ENCODE measurements at regions not wholly inside any gene's neighbourhood (a gene's known extent, or its start where the extent isn't known, plus 50 kb on each side); places are given as distances from the start of the nearest gene placed in this dataset.
"Not testable (repeated sequence)": the region's sequence is repeated elsewhere in the genome, so short reads cannot be mapped to it uniquely, and the experiment has no call there.

DNA sequence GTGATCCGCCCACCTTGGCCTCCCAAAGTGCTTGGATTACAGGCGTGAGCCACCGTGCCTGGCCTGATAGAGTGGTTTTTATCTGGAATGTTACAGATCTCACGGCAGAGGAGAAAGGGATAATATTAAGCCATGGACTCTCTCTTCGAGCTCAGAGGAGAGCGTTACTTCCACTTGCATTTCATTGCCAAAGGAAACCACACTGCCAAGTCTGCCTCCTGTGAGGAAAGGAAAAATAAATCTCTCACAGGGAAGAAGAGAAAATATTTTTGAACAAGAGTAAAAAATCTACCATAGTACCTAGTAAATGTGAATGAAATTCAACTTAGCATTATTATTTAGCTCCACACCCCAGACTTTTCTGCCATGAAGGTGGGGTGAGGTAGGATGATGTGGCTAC, 319.2 kb upstream of the PRICKLE1 start:
- CTCF ChIA-PET, result no interaction called here
- POLR2A ChIA-PET (ENCODE audit: unreplicated experiment), result no interaction called here

GRCh38 chr12:42906801-42907200, 317.3 kb upstream of the PRICKLE1 start:
- ATAC-seq; POLR2A ChIA-PET (ENCODE audit: unreplicated experiment); intact Hi-C loops (cut with micrococcal nuclease); H3K27ac ChIP-seq (ENCODE audit: low read length); BruUV-seq (replicated peaks); H3F3A ChIP-seq (ENCODE audit: low read length, unreplicated experiment); H3K79me2 ChIP-seq (ENCODE audit: low read length); H4K20me1 ChIP-seq (ENCODE audit: low read length); H3K36me3 ChIP-seq (ENCODE audit: low read depth, low read length); H3K27me3 ChIP-seq (ENCODE audit: low read length); H3K4me2 ChIP-seq (ENCODE audit: low read length); H2AFZ ChIP-seq (ENCODE audit: low read length); H3K9me3 ChIP-seq (ENCODE audit: low read length); DNase-seq; H3K9ac ChIP-seq (ENCODE audit: low read length); H3K4me3 ChIP-seq (ENCODE audit: low read length); H3K4me1 ChIP-seq (ENCODE audit: insufficient read depth, low read length); H3K9me2 ChIP-seq (replicated peaks; ENCODE audit: low read length); CTCF ChIA-PET: not testable (repeated sequence)

More for the DNA sequence above, 319.2 kb upstream of the PRICKLE1 start:
- no peaks in the 10 kb centered on the region for H3K27me3 ChIP-seq (ENCODE audit: low read length)
- no peaks in the 10 kb centered on the region for H3K9me3 ChIP-seq (ENCODE audit: low read length)
- H3F3A ChIP-seq (ENCODE audit: low read length, unreplicated experiment), result no peaks in the 10 kb centered on the region
- TF ChIP-seq EZH2 (IDR thresholded peaks at IDR 0.05; ENCODE audit: low read length, unreplicated experiment) (no peak), EZH2phosphoT487 (IDR thresholded peaks at IDR 0.05; ENCODE audit: borderline replicate concordance, low read length) (no peak), CTCF (conservative IDR thresholded peaks at IDR 0.05; ENCODE audit: low read depth, low read length) (no peak)
- H3K4me2 ChIP-seq (ENCODE audit: low read length), result no peak overlapping the region
- no peaks in the 10 kb centered on the region for H3K36me3 ChIP-seq (ENCODE audit: low read depth, low read length)
- H4K20me1 ChIP-seq (ENCODE audit: low read length), result no peaks in the 10 kb centered on the region
- H3K9ac ChIP-seq (ENCODE audit: low read length), result no peak overlapping the region
- DNase-seq (no peak), ATAC-seq (no peak)
- 0 out of 2 replicates have a peak, but pooled peaks cover 6% of the 10 kb centered on the region for H3K4me1 ChIP-seq (ENCODE audit: insufficient read depth, low read length)
- no peak overlapping the region for H3K27ac ChIP-seq (ENCODE audit: low read length)
- H3K4me3 ChIP-seq (ENCODE audit: low read length), result no peak overlapping the region
- H3K9me2 ChIP-seq (replicated peaks; ENCODE audit: low read length), result no peaks in the 10 kb centered on the region
- no peak overlapping the region for H2AFZ ChIP-seq (ENCODE audit: low read length)
- H3K79me2 ChIP-seq (ENCODE audit: low read length), result no peaks in the 10 kb centered on the region
- intact Hi-C loops (cut with micrococcal nuclease), result no loop called here
- BruUV-seq (replicated peaks), result no TSS peak

DNA sequence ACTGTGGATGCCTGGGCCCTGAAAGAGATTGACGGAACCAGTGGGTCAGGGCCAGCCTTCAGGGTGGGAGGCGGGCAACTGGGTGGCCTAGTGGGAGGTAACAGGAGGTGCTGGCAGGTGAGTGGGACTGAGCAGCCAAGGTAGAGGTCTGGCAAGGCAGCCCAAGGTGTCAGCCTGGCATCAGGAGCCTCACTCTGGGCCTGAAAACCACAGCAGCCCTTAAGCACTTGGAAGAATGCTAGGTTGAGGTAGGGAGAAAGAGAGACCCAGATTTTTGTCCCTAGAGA, 315.8 kb upstream of the PRICKLE1 start:
- Histone ChIP-seq H3K4me3 (ENCODE audit: low read length) (no peak overlapping the region), H3K36me3 (ENCODE audit: low read depth, low read length) (no peaks in the 10 kb centered on the region), H3F3A (ENCODE audit: low read length, unreplicated experiment) (no peaks in the 10 kb centered on the region), H3K4me1 (ENCODE audit: insufficient read depth, low read length) (0 out of 2 replicates have a peak, but pooled peaks cover 4% of the 10 kb centered on the region), H3K4me2 (ENCODE audit: low read length) (no peak overlapping the region), H4K20me1 (ENCODE audit: low read length) (no peaks in the 10 kb centered on the region), H3K9ac (ENCODE audit: low read length) (no peak overlapping the region), H3K27me3 (ENCODE audit: low read length) (no peaks in the 10 kb centered on the region), H3K9me2 (replicated peaks; ENCODE audit: low read length) (no peaks in the 10 kb centered on the region), H2AFZ (ENCODE audit: low read length) (no peak overlapping the region), H3K27ac (ENCODE audit: low read length) (no peak overlapping the region), H3K9me3 (ENCODE audit: low read length) (no peaks in the 10 kb centered on the region), H3K79me2 (ENCODE audit: low read length) (no peaks in the 10 kb centered on the region)
- TF ChIP-seq CTCF (conservative IDR thresholded peaks at IDR 0.05; ENCODE audit: low read depth, low read length) (no peak), EZH2 (IDR thresholded peaks at IDR 0.05; ENCODE audit: low read length, unreplicated experiment) (no peak), EZH2phosphoT487 (IDR thresholded peaks at IDR 0.05; ENCODE audit: borderline replicate concordance, low read length) (no peak)
- no TSS peak for BruUV-seq (replicated peaks)
- ATAC-seq (no peak), DNase-seq (no peak)
- CTCF ChIA-PET, result no interaction called here
- intact Hi-C loops (cut with micrococcal nuclease), result no loop called here
- POLR2A ChIA-PET (ENCODE audit: unreplicated experiment), result no interaction called here

Data from PC-3 (cell line).